DND-41 (cell line): ENCODE measurements at regions not wholly inside any gene's neighbourhood (a gene's known extent, or its start where the extent isn't known, plus 50 kb on each side); places are given as distances from the start of the nearest gene placed in this dataset.

Source experiments
- ATAC-seq: fragments of 200-7000 bp; cut with Tn5 transposase; 3 replicates; pipeline ENCODE4 v1.9.1; 2021; ENCODE audit warnings: low read depth; ENCODE audit not compliant: insufficient read depth
- DNase-seq: peaks from one replicate; pipeline ENCODE4 v3.0.0-alpha.2; 2020
- H2AFZ ChIP-seq: 2 replicates; pipeline ENCODE4 v1.6.0; 2012; ENCODE audit warnings: low read depth, low read length
- H3K27ac ChIP-seq: 2 replicates; pipeline ENCODE4 v1.5.1; 2012; ENCODE audit warnings: low read length, inconsistent platforms
- H3K27me3 ChIP-seq: fragments of 200-600 bp; sonication (generic); 2 replicates; pipeline ENCODE4 v1.6.0; 2012; ENCODE audit warnings: low read length, mild to moderate bottlenecking, inconsistent platforms; ENCODE audit not compliant: insufficient read depth, poor library complexity
- H3K36me3 ChIP-seq: 2 replicates; pipeline ENCODE4 v1.5.1; 2012; ENCODE audit warnings: low read length, inconsistent platforms; ENCODE audit not compliant: insufficient read depth
- H3K4me1 ChIP-seq: 2 replicates; pipeline ENCODE4 v1.5.1; 2012; ENCODE audit warnings: mild to moderate bottlenecking, low read length; ENCODE audit not compliant: insufficient read depth
- H3K4me2 ChIP-seq: 2 replicates; pipeline ENCODE4 v1.6.0; 2012; ENCODE audit warnings: mild to moderate bottlenecking, moderate library complexity, low read length, inconsistent platforms; ENCODE audit not compliant: insufficient read depth
- H3K4me3 ChIP-seq, 2 experiments: fragments of 200-600 bp in 1 of 2; shearing (Covaris generic) in 1 of 2; 2 replicates each; pipeline ENCODE4 v1.5.1; 2012 to 2016; ENCODE audit warnings: inconsistent platforms in 2 of 2, low read length in 2 of 2, mild to moderate bottlenecking in 2 of 2, low read depth in 1 of 2, moderate library complexity in 1 of 2
- H3K79me2 ChIP-seq: 2 replicates; pipeline ENCODE4 v1.6.0; 2012; ENCODE audit warnings: low read length, inconsistent platforms; ENCODE audit not compliant: insufficient read depth
- H3K9ac ChIP-seq: 2 replicates; pipeline ENCODE4 v1.6.0; 2012; ENCODE audit warnings: low read depth, mild to moderate bottlenecking, inconsistent platforms, low read length, moderate library complexity
- H3K9me3 ChIP-seq: 2 replicates; pipeline ENCODE4 v1.5.1; 2012; ENCODE audit warnings: low read length, moderate library complexity, mild to moderate bottlenecking, inconsistent platforms; ENCODE audit not compliant: insufficient read depth, severe bottlenecking
- H4K20me1 ChIP-seq: 2 replicates; pipeline ENCODE4 v1.6.0; 2012; ENCODE audit warnings: low read length; ENCODE audit not compliant: insufficient read depth
- CTCF ChIP-seq: IDR thresholded peaks from 2 replicates; pipeline ENCODE4 v1.5.1; 2012; ENCODE audit warnings: borderline replicate concordance, low read length, moderate library complexity, mild to moderate bottlenecking; ENCODE audit not compliant: poor library complexity, severe bottlenecking; ENCODE audit errors: extremely low read depth
- EZH2 ChIP-seq: IDR thresholded peaks from 3 replicates; pipeline ENCODE4 v1.6.1; 2012; ENCODE audit warnings: borderline replicate concordance, low read depth, mild to moderate bottlenecking, moderate library complexity, low read length, inconsistent platforms; ENCODE audit not compliant: severe bottlenecking

GRCh38 chr5:83866181-83866580, 145.5 kb upstream of the HAPLN1 start:
- TF ChIP-seq CTCF (no peak), EZH2 (no peak)
- no peaks in the 10 kb centered on the region for H4K20me1 ChIP-seq
- ATAC-seq = no peak
- H3K4me3 ChIP-seq = no peak overlapping the region
- H3K36me3 ChIP-seq = no peaks in the 10 kb centered on the region
- no peak overlapping the region for H3K9ac ChIP-seq
- no peak for DNase-seq
- H3K4me2 ChIP-seq = no peak overlapping the region
- no peaks in the 10 kb centered on the region for H3K79me2 ChIP-seq
- H2AFZ ChIP-seq = no peak overlapping the region
- H3K4me1 ChIP-seq = no peaks in the 10 kb centered on the region
- no peaks in the 10 kb centered on the region for H3K27me3 ChIP-seq
- no peak overlapping the region for H3K27ac ChIP-seq
- H3K9me3 ChIP-seq = no peaks in the 10 kb centered on the region

DNA sequence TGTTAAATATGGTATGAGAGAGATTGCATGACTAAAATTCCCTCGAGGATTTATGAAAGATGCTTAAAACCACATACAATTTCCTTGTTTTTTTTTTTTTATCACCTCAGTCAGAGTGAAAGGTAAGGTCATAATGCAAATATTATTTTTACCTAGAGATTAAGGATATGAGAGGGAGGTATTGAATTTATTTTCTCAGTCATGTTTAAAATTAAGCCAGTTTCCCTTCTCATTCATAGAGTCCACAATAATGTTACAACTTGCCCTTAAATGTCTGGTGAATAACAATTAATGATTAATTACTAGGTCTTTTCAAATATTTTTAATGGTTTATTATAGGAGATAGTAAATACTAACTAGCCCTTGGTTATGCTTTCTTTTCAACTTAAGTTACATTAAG, 144.9 kb upstream of the HAPLN1 start:
- Histone ChIP-seq H3K36me3 (no peaks in the 10 kb centered on the region), H3K27me3 (no peaks in the 10 kb centered on the region), H3K4me3 (no peak overlapping the region), H3K4me2 (no peak overlapping the region), H3K9ac (no peak overlapping the region), H4K20me1 (no peaks in the 10 kb centered on the region), H3K27ac (no peak overlapping the region), H3K4me1 (no peaks in the 10 kb centered on the region), H3K9me3 (no peaks in the 10 kb centered on the region), H2AFZ (no peak overlapping the region), H3K79me2 (no peaks in the 10 kb centered on the region)
- ATAC-seq = no peak
- TF ChIP-seq EZH2 (no peak), CTCF (no peak)
- DNase-seq = no peak

- H3K4me3 ChIP-seq = no peak overlapping the region
- DNase-seq = no peak
- no peaks in the 10 kb centered on the region for H3K79me2 ChIP-seq
- ATAC-seq = no peak
- no peaks in the 10 kb centered on the region for H3K36me3 ChIP-seq
- no peaks in the 10 kb centered on the region for H3K9me3 ChIP-seq
- no peak overlapping the region for H3K4me2 ChIP-seq
- H2AFZ ChIP-seq = no peak overlapping the region
- H3K9ac ChIP-seq = no peak overlapping the region
- H3K27ac ChIP-seq = no peak overlapping the region
- H3K27me3 ChIP-seq = no peaks in the 10 kb centered on the region
- H3K4me1 ChIP-seq = no peaks in the 10 kb centered on the region
- TF ChIP-seq CTCF (no peak), EZH2 (no peak)
- no peaks in the 10 kb centered on the region for H4K20me1 ChIP-seq
These were observed 144.0 kb upstream of the HAPLN1 start for GRCh38 chr5:83864652-83865051.

GRCh38 chr5:83857341-83857740, 136.7 kb upstream of the HAPLN1 start:
- Histone ChIP-seq H3K9me3 (no peaks in the 10 kb centered on the region), H3K9ac (no peak overlapping the region), H3K4me1 (no peaks in the 10 kb centered on the region), H4K20me1 (no peaks in the 10 kb centered on the region), H3K4me2 (no peak overlapping the region), H2AFZ (no peak overlapping the region), H3K27me3 (no peaks in the 10 kb centered on the region), H3K27ac (no peak overlapping the region), H3K79me2 (no peaks in the 10 kb centered on the region), H3K4me3 (no peak overlapping the region), H3K36me3 (no peaks in the 10 kb centered on the region)
- no peak for TF ChIP-seq CTCF
- no peak for TF ChIP-seq EZH2
- ATAC-seq (no peak), DNase-seq (no peak)
